ENCODE measurements at regions not wholly inside any gene's neighbourhood (a gene's known extent, or its start where the extent isn't known, plus 50 kb on each side); places are given as distances from the start of the nearest gene placed in this dataset.

DNA sequence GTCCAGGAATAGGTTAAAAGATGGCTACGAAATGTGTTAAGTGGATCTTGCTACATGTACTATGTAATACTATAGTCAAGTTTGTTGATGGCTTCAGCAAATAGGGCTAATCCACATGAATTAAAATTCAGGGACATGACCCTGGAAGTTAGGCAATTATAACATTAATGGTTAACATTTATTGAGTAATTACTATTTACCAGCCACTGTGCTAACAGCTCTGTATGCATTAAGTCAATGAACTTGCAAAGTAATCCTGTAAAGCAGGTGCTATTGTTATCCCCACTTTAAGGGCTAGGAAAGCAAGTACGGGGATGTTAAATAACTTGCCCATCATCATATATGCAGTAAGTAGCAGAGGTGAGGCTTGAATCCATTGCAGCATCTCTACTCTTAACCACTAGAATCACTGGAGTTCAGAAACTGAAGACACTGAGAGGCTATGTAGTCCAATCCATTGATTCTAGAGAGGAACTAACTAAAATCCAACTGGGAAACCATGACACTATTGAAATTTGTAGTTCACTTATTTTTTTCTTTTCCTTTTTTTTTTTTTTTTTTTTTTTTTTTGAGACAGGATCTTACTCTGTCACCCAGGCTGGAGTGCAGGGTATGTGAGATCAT lies 77.5 kb upstream of the SPINK5 start:
- TF ChIP-seq EZH2 (IDR thresholded peaks at IDR 0.05; ENCODE audit: borderline replicate concordance, low read depth, low read length, severe bottlenecking) (no peak), POLR2A (IDR thresholded peaks at IDR 0.05; ENCODE audit: low read depth, low read length) (no peak), POLR2AphosphoS5 (IDR thresholded peaks at IDR 0.05; ENCODE audit: insufficient read depth, low read depth, low read length) (no peak)
- TF ChIP-seq, protein P1, sequence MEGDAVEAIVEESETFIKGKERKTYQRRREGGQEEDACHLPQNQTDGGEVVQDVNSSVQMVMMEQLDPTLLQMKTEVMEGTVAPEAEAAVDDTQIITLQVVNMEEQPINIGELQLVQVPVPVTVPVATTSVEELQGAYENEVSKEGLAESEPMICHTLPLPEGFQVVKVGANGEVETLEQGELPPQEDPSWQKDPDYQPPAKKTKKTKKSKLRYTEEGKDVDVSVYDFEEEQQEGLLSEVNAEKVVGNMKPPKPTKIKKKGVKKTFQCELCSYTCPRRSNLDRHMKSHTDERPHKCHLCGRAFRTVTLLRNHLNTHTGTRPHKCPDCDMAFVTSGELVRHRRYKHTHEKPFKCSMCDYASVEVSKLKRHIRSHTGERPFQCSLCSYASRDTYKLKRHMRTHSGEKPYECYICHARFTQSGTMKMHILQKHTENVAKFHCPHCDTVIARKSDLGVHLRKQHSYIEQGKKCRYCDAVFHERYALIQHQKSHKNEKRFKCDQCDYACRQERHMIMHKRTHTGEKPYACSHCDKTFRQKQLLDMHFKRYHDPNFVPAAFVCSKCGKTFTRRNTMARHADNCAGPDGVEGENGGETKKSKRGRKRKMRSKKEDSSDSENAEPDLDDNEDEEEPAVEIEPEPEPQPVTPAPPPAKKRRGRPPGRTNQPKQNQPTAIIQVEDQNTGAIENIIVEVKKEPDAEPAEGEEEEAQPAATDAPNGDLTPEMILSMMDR (IDR thresholded peaks at IDR 0.05; ENCODE audit: extremely low read depth in 1 of 2, insufficient read depth in 1 of 2, low read depth in 1 of 2, low read length in 2 of 2): no peak

Measured in endothelial cell of umbilical vein (primary cell).